Activated CD8-positive, alpha-beta memory T cell treated with anti-CD3 and anti-CD28 coated beads for 1 hour (primary cell): ENCODE measurements at regions not wholly inside any gene's neighbourhood (a gene's known extent, or its start where the extent isn't known, plus 50 kb on each side); places are given as distances from the start of the nearest gene placed in this dataset.
"Not testable (repeated sequence)": the region's sequence is repeated elsewhere in the genome, so short reads cannot be mapped to it uniquely, and the experiment has no call there.

Source experiments
- DNase-seq, 2 donors: peaks; one replicate each; pipeline ENCODE4 v3.0.0-alpha.2; 2020; ENCODE audit warnings: low read depth in 1 of 2; ENCODE audit errors: extremely low read depth in 1 of 2

DNA sequence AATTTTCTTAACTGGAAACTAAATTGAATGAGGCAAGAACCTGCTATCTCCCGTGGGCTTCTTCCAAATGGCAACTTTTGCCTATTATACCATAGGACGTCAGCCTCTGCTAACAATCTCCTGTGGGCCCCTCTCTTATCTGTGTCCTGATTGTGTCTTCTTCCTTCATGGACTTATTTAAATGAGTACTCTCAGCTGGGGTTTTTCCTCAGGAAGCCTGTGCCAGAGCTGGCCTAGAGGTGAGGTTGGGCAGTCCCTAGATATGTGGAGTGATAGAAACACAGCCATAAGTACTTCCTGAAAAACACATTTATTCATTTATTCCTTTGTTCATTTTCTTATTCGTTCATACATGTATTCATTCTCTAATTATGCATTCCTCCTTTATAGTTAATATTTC lies 712.5 kb upstream of the SLIT2 start:
- DNase-seq = no peak

DNA sequence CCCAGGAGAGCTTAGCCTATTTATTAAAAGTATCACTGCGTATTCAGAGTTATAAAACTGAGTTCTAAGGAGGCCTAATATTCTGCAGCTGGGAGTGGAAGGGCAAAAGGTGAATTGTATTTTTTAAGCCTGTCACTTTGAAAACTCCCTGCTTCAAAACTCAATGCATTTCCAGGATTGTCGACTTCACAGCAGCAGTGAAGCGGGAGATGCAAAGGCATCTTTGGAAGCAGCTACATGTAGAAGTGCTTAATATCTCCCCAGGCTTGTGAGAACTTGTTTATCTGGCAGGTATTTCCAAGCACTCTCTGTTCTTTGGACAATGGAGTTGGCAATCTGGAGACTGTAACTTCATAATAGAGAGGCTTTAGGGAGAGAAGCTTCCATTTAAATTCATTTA lies 717.5 kb upstream of the SLIT2 start:
- DNase-seq = no peak

DNA sequence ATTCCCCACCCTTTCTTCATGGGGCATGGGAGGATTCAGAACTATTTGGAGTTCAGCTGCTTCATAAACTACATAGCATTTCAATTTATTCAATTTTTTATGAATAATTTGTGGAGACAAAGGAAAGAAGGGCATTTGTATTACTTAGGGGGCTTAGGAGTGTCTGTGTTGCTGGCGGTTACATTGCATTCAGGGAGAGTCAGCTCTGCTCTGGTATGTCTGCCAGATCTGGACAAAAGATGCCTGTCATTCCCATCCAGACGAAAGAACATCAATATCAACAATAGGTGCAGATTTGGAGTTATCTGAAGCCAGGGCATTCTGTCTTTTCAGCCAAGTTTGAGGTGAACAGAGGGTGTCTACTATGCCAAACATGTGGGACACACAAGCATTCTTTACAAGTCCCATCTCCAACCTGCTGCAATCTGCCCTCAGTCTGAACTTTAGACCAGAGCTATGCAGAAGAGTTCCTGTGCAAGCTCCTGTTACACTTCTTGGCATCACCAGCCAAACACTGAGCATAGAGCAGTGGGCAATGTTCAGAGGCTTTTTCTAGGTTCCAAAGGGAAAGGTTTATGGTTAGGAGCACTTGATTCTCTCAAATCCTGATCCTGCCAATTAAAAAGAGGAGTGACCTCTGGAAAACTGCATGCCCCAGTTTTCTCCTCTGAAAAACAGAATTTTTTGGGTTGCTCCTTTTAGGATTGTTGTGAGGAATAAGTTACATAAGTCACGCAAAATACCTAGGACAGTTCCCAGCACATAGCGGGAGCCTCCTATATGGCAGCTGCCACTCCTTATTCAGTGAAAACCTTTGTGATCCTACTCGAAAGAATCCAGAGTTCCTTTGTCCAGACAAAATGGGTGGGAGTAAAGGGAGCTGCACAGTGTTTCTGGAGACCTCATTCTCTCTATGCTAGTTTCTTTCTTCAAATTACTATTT lies 719.5 kb upstream of the SLIT2 start:
- DNase-seq = no peak

DNA sequence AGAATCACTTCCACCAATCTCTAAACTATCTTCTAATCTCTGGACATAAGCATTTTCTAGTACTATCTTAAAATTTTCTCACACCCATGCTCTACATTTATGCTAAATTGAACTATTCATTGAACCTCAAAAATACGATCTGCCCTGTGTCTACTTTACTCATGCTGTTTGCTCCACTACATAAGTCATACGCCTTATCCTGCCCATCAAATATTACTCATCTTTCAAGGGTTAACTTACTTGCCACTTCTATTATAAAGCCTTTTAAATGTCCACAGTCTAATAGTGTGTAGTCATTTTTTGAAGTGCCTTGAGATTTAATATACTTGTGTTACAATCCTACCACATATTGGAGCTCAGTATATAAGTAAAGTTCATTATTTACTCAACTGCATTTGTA lies 727.7 kb upstream of the SLIT2 start:
- DNase-seq = no peak

DNA sequence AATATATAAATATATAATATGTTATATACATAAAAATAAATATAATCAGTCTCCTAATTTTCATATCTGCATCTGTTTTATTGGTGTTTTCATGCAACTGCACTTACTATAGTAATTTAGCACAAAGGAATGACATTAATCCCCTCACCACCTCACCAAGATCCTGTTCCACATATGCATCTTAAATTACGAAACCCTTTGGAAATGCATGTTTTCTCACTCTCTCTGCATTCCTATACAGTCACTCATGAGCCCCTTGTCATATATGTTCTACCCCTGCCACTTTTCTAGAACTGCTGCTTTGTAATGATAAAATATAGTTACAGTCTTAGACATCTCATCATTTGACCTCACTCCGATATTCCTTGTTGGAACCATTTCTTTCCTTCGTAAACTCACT lies 728.7 kb upstream of the SLIT2 start:
- DNase-seq = no peak

DNA sequence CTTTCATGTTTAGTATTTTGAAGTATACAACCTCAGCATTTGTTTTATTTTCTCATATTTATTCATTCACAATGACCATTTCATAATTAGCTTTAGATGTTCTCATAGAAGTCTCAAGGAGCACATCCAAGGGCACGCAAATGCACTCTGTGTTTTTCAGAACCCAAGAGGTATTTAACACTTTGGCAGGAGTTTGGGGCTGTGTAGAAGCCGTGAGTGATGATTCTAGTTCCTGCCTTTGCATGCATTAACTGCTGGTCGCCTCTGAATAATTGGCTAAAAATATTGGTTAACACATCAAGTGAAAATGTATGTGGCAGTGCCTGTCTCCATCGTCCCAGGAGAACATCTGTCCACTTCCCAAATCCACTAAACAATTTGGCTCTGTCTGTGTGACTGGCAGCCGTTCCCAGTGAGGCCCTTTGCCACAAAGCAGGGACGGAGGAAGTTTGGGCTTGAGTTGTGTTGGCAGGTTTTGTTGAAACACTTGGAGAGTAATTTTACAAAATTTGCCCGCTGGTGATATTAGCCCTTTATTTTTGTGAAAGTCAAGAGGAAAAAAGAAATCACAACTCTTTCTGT lies 730.7 kb upstream of the SLIT2 start:
- no peak for DNase-seq

DNA sequence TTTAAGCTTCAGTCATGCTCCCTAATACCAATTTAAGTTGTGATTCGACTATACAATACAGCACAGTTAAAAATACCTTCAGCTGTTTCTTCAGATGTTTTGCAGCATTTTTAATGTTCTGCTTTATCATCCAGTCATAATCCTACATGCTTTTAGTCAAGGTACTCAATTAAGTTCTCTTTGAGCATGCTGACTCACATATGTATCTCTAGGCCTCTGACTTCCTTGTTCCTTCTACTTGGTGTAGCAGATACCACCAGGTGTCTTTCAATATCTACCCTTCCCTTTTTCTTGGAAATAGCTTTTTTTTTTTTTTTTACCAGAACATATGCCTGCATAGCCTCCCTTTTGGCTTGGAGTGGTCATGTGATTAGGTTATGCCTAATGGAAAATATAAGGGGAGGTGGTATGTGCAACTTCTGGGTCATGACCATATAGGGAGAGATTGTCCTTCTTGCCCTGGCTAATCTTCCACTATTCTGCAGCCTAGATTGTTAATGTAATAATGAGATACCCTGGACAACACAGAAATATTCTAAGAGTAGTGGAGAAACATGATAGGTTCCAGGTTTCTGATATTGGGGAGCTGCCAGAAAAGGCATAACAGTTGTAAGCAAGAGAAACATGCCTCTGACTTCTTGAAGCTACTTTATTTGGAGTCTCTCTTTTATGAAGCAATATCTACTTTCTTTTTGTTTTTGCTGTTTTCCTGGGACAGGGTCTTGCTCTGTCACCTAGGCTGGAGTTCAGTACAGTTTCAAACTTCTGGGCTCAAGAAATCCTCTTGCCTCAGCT lies 737.2 kb upstream of the SLIT2 start:
- DNase-seq = no peak

DNA sequence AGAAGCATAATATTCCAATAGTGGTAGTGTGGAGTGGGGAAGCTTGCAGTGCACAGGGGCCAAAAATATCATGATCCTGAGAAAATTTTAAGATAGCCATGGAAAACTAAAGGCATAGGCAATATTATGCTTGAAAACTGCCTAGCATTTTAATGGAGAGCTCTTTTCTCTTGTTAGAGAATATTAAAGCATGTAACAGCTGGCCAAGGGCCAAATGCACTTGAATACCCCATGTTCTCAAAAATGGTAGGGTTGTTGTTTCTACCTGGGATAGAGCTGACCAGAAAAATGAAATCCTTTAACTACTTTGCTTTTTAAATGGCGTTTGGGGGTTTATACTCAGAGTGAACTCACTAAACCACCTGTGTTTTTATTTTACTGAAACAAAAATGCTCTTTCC lies 739.6 kb upstream of the SLIT2 start:
- DNase-seq = no peak

DNA sequence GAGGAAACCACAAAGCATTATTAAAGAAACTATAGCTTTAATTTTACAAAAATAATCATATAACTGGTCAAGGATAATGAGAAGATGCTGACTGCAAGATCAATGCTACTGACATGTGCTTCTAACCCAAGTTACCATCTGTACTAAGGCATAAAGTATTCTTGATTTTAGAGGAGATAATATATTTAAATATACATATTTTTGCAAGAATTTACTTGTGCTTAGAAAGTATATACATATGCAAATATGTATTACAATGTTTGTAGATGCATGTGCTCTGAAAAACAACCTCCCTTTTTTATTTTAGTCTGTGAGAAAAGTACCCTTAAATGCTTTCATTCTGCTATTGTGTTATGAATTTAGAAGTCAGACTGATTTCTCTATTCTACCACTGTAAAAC lies 740.7 kb upstream of the SLIT2 start:
- DNase-seq = no peak

DNA sequence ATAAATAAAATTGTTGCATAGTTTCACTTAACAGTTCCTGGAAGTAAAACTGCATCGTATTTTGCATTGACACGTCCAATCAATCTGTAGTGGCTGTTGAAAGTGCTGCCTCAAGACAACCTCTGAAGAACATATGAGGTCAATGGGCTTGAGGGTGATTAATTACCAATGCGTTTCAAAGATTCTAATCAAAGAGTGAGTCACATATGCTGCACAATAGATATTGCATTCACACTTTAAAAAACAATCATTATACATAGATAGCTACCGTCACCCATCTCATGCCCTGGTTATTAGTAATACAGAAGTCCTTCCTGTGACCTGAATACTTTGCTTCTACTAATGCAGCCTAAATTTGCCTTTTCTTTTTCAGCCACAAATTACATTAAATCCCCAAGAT lies 743.3 kb upstream of the SLIT2 start:
- no peak for DNase-seq

DNA sequence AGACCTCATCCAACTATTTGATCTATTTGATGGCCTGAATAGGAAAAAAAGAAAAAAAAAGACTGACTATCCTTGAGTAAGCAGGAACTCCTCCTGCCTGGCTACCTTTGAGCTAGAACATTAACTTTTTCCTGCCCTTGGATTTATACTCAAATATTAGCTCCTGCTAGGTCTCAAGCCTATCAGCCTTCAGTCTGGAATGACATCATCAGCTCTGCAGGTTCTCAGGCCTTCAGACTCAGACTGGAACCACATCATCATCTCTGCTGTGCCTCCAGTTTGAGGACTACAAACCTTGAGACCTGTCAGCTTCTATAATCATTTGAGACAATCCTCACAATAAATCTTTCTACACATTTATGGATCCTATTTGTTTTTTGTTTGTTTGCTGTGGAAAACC lies 754.0 kb upstream of the SLIT2 start:
- DNase-seq = no peak

DNA sequence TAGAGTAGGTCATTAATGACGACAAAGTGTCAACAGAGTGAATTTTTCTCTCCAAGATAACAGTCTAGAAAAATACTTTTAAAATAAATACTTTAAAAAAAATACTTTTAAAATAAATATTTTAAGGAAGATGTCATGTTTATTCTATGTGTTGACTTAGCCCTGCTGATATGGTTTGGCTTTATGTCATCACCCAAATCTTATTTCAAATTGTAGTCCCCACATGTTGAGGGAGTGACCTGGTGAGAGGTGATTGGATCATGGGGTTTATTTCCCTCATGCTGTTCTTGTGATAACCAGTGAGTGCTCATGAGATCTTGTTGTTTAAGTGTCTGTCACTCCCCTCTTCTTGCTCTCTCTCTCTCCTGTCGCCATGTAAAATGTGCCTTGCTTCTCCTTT lies 754.9 kb upstream of the SLIT2 start:
- no peak for DNase-seq

DNA sequence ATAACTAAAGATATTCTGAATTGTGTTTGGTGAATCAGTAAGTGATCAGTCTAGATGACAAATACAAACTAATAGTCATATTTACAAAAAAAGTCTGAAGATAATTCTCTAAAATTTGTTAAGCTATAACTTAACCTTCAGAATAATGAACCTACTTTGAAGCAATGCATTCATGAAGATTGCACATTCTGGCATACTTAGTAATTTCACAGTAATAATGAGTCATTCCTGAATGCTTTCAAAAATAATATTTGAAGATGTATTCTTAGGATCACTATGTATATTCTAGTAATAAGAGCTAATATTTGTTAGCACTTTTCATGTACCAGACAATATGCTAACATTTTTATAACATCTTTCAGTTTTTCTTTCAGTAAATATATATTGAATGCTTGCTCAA lies 756.7 kb upstream of the SLIT2 start:
- no peak for DNase-seq

DNA sequence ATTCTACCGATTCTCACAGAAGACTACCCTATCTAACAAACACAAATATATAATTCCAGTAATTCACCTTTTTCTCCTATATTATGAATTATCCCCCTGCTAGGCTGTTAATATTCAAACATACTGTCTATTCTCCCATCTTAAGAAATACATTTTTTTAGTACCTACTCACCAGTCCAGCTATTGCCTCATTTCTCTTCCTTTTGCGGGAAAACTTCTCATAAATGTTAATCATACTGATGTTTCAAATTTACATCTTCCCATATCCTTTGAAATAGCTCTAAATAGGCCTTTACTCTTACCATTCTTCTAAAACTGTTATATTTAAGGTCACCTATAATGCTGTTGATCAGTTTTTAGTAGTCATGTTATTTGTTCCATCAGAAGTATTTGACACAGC lies 759.1 kb upstream of the SLIT2 start:
- no peak for DNase-seq

DNA sequence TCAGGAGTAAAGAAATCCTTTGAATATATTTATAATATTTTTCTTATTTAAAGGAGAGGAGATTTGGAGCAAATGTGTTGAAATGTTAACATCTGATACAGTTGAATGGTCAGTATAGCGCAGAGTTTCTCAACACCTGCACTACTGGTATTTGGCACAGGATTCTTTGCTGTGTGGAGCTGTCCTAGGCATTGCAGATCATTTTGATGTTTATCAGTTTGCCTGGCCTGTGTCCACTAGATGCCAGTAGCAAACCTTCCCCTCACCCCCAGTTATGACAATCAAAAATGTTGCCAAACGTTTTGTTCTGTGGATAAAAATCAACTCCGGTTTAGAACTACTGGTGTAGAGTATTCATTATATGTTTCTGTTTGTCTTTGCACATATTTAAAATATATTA lies 765.3 kb upstream of the SLIT2 start:
- no peak for DNase-seq

DNA sequence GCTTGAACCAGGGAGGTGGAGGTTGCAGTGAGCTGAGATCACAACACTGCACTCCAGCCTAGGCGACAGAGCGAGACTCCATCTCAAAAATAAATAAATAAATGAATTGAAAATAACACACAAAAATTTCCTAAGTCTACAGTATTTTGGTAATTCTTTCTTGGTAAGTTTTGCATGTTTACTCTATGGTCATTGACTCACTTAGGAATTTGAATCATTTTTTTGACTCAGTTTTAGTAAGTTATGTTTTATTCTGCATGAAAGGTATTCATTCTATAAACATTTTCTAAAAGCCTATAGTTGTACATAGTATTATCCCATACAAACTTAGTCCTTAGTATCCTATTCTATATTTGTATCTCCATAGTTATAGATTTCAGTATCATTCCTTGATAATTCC lies 772.9 kb upstream of the SLIT2 start:
- DNase-seq = no peak

DNA sequence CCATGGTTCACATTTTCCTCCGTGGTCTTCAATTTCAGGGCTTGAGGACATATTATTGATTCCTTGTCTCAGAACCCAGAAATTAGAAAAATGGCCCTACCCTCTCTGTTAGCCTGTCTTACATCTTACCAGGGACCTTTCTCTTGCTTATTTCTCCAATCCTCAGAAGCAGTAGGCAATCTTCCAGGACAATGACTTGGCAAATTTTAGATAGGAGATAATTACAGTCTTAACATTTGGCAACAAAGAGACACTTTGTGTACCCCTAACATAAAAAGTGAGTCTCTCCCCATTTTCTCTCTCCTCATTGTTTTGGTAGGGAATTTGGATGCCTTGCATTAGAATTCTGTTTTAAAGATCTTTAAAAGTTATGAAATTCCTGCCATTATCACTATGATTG lies 778.1 kb upstream of the SLIT2 start:
- DNase-seq = no peak

DNA sequence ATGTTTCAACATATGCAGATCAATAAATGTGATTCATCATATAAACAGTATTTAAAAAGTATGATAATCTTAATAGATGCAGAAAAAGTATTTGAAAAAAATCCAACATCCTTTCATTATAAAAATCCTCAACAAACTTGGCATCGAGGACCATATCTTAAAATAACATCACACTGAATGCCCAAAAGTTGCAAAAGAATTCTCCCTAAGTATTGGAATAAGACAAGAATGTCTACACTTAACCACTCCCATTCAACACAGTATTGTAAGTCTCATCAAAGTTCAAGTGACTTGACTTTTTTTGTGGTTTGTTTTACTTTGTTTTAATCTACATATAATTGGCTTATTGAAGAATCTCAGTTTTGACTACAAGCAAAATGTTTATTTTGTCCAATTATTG lies 779.0 kb upstream of the SLIT2 start:
- no peak for DNase-seq

DNA sequence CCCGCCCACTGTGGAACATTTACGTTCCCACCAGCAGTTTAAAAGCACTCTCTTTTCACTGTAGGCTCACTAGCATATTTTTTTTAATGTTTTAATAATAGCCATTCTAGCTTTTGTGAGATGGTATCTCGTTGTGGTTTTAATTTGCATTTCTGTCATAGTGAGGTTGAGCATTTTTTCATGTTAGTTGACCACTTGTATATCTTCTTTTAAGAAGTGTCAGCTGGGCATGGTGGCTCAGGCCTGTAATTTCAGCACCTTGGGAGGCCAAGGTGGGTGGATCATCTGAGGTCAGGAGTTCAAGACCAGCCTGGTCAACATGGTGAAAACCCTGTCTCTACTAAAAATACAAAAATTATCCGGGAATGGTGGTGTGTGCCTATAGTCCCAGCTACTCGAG lies 781.7 kb upstream of the SLIT2 start:
- not testable (repeated sequence) for DNase-seq

DNA sequence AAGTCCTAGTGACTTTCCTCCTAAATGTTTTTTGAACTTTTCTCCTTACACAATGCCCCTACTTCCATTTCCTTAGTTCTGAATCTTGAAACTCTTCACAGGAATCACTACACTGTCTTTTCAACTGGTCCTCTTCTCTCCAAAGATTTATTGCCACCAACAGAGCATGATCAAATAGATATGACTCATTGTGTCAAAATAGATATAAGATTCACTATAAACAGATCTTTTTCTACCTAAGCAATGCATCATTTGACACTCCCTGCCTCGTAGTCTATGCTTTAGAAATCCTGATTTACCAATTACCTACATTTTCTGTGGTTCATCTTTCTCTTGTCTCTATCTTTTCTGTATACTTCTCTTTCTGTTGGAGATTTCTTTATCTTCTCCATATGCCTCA lies 789.6 kb upstream of the SLIT2 start:
- DNase-seq = no peak

DNA sequence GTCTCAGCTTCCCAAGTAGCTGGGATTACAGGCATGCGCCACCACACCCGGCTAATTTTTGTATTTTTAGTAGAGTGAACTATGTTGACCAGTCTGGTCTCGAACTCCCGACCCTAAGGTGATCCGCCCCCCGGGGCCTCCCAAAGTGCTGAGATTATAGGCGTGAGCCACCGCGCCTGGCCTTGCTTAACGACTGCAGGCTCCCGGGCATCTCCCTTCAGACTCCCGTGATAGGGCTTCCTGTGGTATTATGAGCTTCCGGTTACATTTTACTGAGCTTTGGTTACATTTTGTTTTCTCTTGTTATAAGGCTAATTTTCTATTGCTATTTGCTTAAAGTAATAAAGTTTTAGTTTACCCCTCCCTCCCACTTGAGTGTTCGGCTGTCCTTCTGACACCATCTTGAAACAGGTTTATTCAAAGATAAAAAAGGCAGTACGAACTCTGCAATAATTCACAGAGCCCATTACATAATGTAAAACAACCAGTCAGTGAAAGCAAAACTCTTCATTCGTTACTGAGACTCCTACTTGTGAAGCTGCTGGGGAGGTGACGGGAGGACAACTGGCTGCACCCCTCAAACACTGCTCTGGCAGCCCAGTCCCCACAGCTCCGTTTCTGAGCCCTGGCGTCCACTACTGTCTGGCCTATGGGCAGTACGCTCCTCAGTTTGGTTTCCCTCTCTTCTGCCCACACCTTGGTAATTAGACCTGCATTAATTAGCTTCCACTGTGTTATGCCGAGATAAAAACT lies 795.7 kb upstream of the SLIT2 start:
- no peak for DNase-seq
